NCI-H2029 treated with DMSO at 0.1 percent for 48 hours (cell line): ENCODE measurements at regions not wholly inside any gene's neighbourhood (a gene's known extent, or its start where the extent isn't known, plus 50 kb on each side); places are given as distances from the start of the nearest gene placed in this dataset.
"Not testable (repeated sequence)": the region's sequence is repeated elsewhere in the genome, so short reads cannot be mapped to it uniquely, and the experiment has no call there.

ENCODE experiments used
- DNase-seq: peaks from one replicate; lab custom pipeline; 2025; lab: John Stamatoyannopoulos, UW

GRCh38 chr2:133977405-133977804, 276.5 kb upstream of the MGAT5 start:
- no peak for DNase-seq

DNA sequence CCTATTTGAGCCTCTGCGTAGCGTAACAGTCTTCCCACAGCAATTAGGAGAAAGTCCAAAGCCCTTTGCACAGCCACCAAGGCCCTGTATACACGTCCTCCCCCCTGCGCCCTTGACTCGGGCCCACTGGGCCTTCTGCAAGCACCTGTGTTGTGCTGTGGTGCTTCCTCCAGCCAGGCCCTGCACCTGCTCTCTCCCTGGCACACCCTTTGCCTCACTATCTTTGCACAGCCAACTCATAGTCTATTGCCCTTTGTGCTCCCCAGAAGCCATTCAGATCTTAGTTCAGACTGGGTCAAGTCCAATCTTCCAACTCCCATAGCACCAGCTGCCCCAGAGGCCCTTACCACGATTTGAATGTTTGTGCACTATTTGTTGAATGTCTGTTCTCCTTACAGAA, 271.6 kb upstream of the MGAT5 start:
- DNase-seq = no peak

DNA sequence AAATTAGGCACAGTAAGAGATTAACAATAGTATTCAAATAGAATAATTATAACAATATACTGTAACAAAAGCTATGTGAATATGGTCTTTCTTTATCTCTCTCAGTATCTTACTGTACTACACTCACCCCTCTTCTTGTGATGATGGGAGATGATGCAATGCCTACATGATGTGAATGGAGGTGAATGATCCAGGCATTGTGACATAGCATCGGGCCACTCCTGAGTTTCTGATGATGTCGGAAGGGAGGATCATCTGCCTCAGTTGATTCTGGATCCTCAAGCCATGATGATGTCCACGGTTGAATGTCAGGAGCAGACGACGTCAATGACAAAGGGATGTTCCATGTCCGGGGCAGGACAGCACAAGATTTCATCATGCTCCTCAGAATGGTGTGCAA, 268.3 kb upstream of the MGAT5 start:
- DNase-seq = no peak

- DNase-seq = no peak
Measured at GRCh38 chr2:133986081-133986837, 267.6 kb upstream of the MGAT5 start.

DNA sequence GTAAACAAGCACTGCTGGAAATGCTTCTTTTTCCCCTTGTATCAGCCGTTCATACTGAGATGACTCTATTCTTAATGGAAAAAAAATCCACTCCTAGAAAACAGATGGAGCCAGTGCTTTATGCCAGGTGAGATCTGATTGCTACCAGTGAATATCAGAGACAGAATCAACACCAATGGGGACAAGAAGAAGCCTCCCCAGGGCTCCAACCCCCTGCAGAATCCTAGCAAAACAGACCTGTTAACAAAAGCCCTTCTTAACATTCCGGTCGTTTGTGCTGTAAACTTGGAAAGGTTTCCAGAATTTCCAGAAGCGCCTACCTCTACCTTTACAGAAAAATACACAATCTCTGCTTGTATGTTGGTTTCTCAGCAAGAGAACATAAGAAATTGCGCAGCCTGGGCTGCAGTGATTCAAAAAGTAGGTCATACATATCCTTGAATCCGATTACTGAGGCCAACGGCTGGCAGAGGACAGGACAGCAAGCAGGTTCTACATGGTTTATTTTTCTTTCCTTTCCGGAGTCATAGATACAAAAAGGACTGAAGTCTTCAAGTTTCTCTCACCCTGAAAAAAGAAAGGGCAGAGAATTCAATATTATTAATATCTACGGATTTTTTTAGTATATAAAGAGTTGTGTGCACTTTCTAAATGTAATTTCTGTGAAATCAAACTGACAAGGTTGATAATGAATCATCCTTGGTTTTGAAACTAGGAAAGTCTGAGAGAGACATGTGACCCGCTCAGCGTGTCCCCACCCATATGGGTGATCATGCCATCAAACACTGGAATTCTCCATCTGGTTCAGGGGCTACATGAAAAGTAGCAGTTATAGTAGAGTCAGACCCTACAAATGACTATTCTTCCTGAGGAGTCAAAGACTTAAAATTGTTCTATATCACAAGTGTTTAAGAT, 266.7 kb upstream of the MGAT5 start:
- DNase-seq = no peak

DNA sequence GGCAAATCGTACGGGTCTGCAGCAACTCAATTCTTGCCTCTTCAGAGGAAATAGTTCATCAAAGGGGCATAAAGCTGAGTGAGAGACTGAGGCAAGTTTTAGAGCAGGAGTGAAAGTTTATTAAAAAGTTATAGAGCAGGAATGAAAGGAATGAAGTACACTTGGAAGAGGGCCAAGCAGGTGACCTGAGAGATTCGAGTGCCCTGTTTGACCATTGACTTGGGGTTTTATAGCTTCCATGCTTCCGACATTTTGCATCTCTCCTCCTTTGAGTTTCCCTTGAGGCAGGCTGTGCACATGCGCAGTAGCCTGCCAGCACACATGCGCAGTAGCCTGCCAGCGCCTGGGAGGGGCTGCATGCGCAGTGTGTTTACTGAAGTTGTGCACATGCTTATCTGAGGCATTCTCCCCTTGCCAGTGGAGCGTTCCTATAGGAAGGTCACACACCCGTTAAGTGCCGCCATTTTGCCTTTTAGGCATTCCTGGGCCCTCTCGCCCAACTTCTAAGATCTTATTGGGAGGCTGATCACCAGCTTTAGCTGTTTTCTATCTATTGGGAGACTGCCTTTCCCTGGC, 265.5 kb upstream of the MGAT5 start:
- no peak for DNase-seq

DNA sequence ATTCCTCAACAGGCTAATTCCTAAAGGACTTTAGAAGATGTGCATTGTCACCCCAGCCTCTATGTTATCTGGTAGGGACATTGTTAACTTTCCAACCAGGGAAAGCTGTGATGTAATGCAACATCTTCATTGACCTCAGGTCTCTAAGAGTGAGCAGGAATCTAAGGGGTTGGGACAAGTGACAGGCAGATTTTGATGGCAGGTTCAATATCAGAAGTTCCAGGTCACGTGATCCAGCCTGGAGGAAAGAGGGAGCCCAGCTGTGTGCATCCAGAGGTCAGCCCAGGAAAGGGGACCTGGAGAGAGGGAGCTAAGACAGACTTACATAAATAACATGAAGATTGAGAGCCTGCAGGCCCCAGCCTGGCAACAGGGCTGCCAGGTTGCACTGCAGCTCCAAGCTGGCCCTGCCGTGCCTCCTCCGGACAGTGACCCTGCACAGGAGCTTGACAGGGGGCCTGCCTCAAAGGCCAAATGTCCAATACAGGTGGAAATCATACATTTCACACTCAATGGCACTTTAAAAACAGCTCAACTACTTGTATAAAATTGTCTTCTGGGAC, 262.2 kb upstream of the MGAT5 start:
- no peak for DNase-seq

DNA sequence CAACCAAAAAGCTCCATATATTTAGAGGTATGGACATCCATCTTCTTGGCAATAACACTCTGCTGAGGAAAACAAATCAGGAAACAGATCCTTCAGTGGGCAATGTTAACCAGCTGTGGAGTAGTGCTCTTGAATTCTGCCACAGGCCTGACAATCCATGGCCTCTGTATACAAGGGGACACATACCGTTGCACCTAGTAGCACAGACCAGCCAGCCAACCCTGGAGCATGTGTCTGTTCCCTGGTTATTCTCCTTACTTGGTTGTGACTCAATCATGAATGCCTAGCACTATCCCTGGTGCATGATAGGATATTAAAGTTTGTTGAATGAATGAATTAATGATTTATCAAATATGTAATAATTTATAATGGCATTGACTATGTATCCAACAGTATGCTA, 261.4 kb upstream of the MGAT5 start:
- no peak for DNase-seq

- no peak for DNase-seq
Measured at GRCh38 chr2:133993160-133993559, 260.7 kb upstream of the MGAT5 start.

- not testable (repeated sequence) for DNase-seq
Measured at GRCh38 chr2:133998726-133999125, 255.1 kb upstream of the MGAT5 start.

GRCh38 chr2:134002391-134002790, 251.5 kb upstream of the MGAT5 start:
- DNase-seq = no peak

- no peak for DNase-seq
Measured at GRCh38 chr2:134002921-134003320, 251.0 kb upstream of the MGAT5 start.

DNA sequence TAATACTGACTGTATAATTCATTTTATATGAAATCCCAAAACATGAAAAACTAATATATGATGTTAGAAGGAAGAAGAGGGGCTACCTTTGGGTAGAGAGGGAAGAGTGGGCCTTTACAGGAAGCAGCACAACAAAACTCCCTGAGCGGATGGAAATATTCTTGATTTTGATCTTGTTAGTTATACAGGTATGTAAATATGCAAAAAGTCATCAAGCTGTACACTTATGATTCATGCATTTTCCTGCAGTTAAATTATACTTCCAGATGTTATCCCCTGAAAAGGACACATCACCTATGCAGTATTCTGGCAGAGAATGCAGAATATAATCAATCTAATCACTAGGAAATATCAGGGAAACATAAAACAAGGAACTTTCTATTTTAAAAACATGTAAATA, 249.4 kb upstream of the MGAT5 start:
- DNase-seq = no peak

- no peak for DNase-seq
Measured at GRCh38 chr2:134008837-134009236, 245.0 kb upstream of the MGAT5 start.

- no peak for DNase-seq
Measured at GRCh38 chr2:134009440-134009839, 244.4 kb upstream of the MGAT5 start.

DNA sequence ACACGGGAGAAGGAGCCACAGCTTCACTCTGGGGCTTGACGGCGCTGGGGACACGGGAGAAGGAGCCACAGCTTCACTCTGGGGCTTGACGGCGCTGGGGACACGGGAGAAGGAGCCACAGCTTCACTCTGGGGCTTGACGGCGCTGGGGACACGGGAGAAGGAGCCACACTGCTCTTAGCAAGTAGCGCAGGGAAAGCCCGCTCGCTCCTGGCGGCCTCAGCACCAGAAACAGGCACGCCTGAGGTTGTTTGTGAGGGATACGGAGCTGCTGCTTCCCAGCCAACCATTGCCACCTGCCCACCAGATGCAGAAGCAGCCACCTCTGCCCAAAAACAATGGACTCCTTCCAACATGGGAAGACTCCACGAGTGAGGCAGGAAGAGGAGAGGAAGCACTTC, 244.0 kb upstream of the MGAT5 start:
- not testable (repeated sequence) for DNase-seq

DNA sequence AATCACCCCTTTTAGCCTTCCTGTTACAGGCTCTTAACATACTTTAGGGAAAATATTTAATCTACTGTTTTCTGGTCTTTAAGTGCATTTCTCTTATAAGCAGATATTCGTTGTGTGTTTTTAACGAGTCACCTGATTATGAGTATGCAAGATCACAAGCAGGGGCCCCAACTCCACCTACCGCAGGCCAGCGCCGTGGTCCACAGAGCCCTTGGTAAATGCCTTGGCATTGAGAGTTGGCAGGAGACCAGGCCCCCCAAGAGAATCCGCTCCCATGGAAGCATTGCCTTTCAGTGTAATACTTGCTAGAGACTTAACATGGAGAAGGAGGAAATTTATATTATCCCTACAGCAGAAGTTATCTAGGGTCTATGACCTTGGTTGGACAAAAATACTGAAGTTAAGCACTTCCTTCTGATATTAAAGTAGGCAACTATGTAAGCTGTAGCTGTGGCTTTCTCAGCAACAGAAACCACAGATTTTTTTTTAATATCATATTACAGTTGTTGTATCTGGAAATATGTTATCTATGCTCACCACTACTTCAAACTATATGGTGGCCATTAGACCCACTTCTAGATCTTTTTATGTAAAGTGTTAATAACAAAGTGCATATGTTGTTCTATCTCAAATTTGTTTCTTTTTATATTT, 241.8 kb upstream of the MGAT5 start:
- no peak for DNase-seq

DNA sequence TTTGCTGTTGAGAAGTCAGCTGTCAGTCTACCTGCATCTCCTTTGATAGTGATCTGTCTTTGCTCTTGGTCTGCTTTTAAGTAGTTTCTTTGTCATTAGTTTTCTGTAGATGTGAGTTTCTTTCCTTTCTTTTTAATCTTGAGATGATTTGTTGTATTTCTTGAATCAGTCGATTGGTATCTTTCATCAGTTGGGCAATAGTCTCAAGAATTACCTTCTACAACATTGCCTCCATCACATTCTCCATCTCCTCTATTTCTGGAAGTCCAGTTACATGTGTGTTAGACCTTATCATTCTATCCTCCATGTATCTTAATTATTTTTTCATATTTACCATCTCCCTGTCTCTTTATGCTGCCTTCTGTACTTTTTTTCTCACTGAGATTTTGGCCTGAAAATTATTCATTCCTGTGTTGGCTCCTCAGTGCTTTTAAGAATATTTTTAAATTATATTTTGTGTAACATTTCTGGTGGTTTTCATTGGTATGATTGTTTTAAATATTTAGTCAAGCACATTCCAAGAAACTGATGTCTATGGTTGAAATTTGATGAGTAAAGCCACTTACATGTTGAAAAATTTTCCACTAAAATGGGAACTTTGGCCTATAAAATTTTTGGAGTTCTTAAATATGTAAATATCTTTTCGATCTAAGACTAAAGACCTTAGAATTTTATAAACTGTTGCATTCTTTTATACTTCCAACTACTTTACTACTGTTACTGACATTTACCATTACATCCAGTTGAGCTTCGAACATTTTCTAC, 239.5 kb upstream of the MGAT5 start:
- no peak for DNase-seq

GRCh38 chr2:134019871-134020270, 234.0 kb upstream of the MGAT5 start:
- DNase-seq = no peak

GRCh38 chr2:134020608-134021007, 233.3 kb upstream of the MGAT5 start:
- no peak for DNase-seq

- no peak for DNase-seq
Measured at GRCh38 chr2:134021830-134022524, 231.9 kb upstream of the MGAT5 start.
